ENCODE measurements at regions not wholly inside any gene's neighbourhood (a gene's known extent, or its start where the extent isn't known, plus 50 kb on each side); places are given as distances from the start of the nearest gene placed in this dataset.

DNA sequence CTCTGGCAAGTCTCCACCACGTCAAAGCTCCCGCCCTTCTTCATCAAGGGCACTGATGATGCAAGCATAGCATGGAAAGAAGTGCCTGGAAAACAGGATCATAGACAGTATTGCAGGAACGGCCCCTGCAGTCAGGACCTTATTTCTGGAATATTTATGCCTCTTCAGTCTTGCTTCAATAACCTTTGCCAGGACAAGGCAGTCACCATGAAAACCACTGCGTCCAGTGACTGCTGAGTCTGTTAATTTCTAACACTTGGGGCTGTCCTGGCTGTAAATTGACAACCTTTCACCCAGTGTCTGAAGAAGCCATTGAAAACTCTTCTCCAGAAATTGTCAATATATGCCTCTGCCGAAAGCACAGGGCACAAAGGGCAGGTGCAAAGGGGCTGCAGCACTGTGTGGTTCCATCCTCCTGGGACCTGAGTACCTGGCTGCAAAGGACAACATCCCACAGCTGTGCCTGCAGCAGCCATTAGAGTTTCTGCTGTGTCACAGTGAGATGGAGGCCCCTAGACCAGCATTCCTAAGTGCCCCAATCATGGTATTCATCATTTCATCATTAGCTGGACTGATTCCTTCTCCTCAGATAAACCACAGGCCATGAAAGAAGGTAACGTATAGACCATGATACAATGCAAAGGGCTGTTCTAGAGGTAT is 819.6 kb downstream of the RNF144A start:
- no peaks in the 10 kb centered on the region for H3K27me3 ChIP-seq (ENCODE audit: control insufficient read depth in 2 of 2, insufficient read depth in 2 of 2, low read length in 2 of 2)
- no peak overlapping the region for H3K4me3 ChIP-seq (replicated peaks in 1 of 3; ENCODE audit: low read depth in 2 of 3, low read length in 3 of 3)
- TF ChIP-seq, protein P1, sequence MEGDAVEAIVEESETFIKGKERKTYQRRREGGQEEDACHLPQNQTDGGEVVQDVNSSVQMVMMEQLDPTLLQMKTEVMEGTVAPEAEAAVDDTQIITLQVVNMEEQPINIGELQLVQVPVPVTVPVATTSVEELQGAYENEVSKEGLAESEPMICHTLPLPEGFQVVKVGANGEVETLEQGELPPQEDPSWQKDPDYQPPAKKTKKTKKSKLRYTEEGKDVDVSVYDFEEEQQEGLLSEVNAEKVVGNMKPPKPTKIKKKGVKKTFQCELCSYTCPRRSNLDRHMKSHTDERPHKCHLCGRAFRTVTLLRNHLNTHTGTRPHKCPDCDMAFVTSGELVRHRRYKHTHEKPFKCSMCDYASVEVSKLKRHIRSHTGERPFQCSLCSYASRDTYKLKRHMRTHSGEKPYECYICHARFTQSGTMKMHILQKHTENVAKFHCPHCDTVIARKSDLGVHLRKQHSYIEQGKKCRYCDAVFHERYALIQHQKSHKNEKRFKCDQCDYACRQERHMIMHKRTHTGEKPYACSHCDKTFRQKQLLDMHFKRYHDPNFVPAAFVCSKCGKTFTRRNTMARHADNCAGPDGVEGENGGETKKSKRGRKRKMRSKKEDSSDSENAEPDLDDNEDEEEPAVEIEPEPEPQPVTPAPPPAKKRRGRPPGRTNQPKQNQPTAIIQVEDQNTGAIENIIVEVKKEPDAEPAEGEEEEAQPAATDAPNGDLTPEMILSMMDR (IDR thresholded peaks at IDR 0.05) = no peak
- no peaks in the 10 kb centered on the region for H3K9me3 ChIP-seq (replicated peaks in 1 of 2; ENCODE audit: control insufficient read depth in 1 of 2, insufficient read depth in 1 of 2, low read length in 2 of 2)
- no peak overlapping the region for H2AFZ ChIP-seq (ENCODE audit: insufficient read depth, low read depth, low read length, poor library complexity, severe bottlenecking)
- peaks cover 0 to 2% (median 0%) of the 10 kb centered on the region in 3 donors for H3K27me3 Mint-ChIP-seq (ENCODE audit: low read depth in 3 of 3)
- H4K20me1 ChIP-seq (ENCODE audit: insufficient read depth, low read length) = no peaks in the 10 kb centered on the region
- H3K36me3 ChIP-seq (replicated peaks in 1 of 2; ENCODE audit: control insufficient read depth in 1 of 2, insufficient read depth in 2 of 2, low read length in 2 of 2) = no peaks in the 10 kb centered on the region
- peaks cover 0 to 3% (median 0%) of the 10 kb centered on the region in 7 donors for H3K9me3 Mint-ChIP-seq
- no peak overlapping the region for H3K9ac ChIP-seq (ENCODE audit: insufficient read depth, low read length, poor library complexity, severe bottlenecking)
- DNase-seq = no peak
- no peaks in the 10 kb centered on the region for H3K4me1 ChIP-seq (ENCODE audit: control insufficient read depth in 1 of 2, insufficient read depth in 2 of 2, low read length in 2 of 2)
- H3K27ac ChIP-seq (ENCODE audit: low read depth in 1 of 2, low read length in 2 of 2) = no peak overlapping the region
- no peak overlapping the region for H3K4me3 Mint-ChIP-seq
- no peak overlapping the region for H3K4me2 ChIP-seq (replicated peaks; ENCODE audit: extremely low read depth, low read length, poor library complexity, severe bottlenecking)
- no peaks in the 10 kb centered on the region for H3K79me2 ChIP-seq (ENCODE audit: insufficient read depth, low read length)
- no peak overlapping the region for H3K27ac Mint-ChIP-seq
- no peaks in the 10 kb centered on the region for H3K36me3 Mint-ChIP-seq
- WGBS (ENCODE audit: insufficient coverage) = 59% methylated on average over 5 of the region's 6 CpGs
- H3K4me1 Mint-ChIP-seq = no peaks in the 10 kb centered on the region
- intact Hi-C loops (cut with micrococcal nuclease) = no loop called here

DNA sequence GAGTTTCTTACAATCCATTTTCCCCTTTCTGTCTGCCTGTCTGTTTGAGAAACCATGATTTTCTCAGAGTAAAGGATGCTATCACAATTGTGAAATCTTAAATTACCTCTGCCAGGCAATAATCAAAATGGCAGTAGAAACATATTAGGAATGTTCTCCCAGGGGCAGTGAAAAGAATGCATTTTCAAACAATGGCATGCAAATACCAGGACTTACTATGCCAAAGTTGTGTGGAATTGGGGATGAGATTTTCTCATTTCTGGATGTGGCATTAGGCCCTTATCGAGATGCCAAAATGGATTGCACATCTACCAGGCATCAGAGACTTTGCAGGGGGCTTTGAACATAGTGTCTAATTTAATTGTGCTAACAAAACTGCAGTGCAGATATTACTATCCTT is 821.4 kb downstream of the RNF144A start:
- H3K27ac Mint-ChIP-seq = no peak overlapping the region
- Histone ChIP-seq H3K4me1 (ENCODE audit: control insufficient read depth in 1 of 2, insufficient read depth in 2 of 2, low read length in 2 of 2) (no peaks in the 10 kb centered on the region), H3K27me3 (ENCODE audit: control insufficient read depth in 2 of 2, insufficient read depth in 2 of 2, low read length in 2 of 2) (no peaks in the 10 kb centered on the region), H3K79me2 (ENCODE audit: insufficient read depth, low read length) (no peaks in the 10 kb centered on the region), H4K20me1 (ENCODE audit: insufficient read depth, low read length) (no peaks in the 10 kb centered on the region), H3K9ac (ENCODE audit: insufficient read depth, low read length, poor library complexity, severe bottlenecking) (no peak overlapping the region), H3K27ac (ENCODE audit: low read depth in 1 of 2, low read length in 2 of 2) (no peak overlapping the region), H3K4me2 (replicated peaks; ENCODE audit: extremely low read depth, low read length, poor library complexity, severe bottlenecking) (no peak overlapping the region), H3K4me3 (replicated peaks in 1 of 3; ENCODE audit: low read depth in 2 of 3, low read length in 3 of 3) (no peak overlapping the region), H2AFZ (ENCODE audit: insufficient read depth, low read depth, low read length, poor library complexity, severe bottlenecking) (no peak overlapping the region), H3K36me3 (replicated peaks in 1 of 2; ENCODE audit: control insufficient read depth in 1 of 2, insufficient read depth in 2 of 2, low read length in 2 of 2) (no peaks in the 10 kb centered on the region), H3K9me3 (replicated peaks in 1 of 2; ENCODE audit: control insufficient read depth in 1 of 2, insufficient read depth in 1 of 2, low read length in 2 of 2) (no peaks in the 10 kb centered on the region)
- TF ChIP-seq, protein P1 (IDR thresholded peaks at IDR 0.05) = no peak
- no peaks in the 10 kb centered on the region for H3K4me1 Mint-ChIP-seq
- H3K36me3 Mint-ChIP-seq = no peaks in the 10 kb centered on the region
- no CpG with 5 or more reads among the region's 1 CpG for WGBS (ENCODE audit: insufficient coverage)
- no peak overlapping the region for H3K4me3 Mint-ChIP-seq
- no peak for DNase-seq
- intact Hi-C loops (cut with micrococcal nuclease) = no loop called here
- H3K9me3 Mint-ChIP-seq = peaks cover 0 to 6% (median 0%) of the 10 kb centered on the region in 7 donors
- H3K27me3 Mint-ChIP-seq (ENCODE audit: low read depth in 3 of 3) = no peaks in the 10 kb centered on the region

Data from CD14-positive monocyte (primary cell).